AG04450 (cell line): ENCODE measurements at regions not wholly inside any gene's neighbourhood (a gene's known extent, or its start where the extent isn't known, plus 50 kb on each side); places are given as distances from the start of the nearest gene placed in this dataset.
"Not testable (repeated sequence)": the region's sequence is repeated elsewhere in the genome, so short reads cannot be mapped to it uniquely, and the experiment has no call there.

Experiments
- CTCF ChIA-PET: fragments of 300-600, 350-600 bp; formaldehyde crosslinking; extraction: SDS; loops from one replicate; lab custom pipeline; 2022; ENCODE audit warnings: antibody characterized with exemption, inconsistent platforms; lab: Charles Lee
- POLR2A ChIA-PET: fragments of 350-600 bp; formaldehyde crosslinking; extraction: SDS; loops from one replicate; lab custom pipeline; 2021; ENCODE audit warnings: antibody characterized with exemption, inconsistent platforms; lab: Yijun Ruan, JAX
- DNase-seq: peaks from one replicate; pipeline ENCODE4 v3.0.0-alpha.2; 2011; ENCODE audit warnings: low read depth, low spot score
- H3K27ac ChIP-seq: one replicate; pipeline ENCODE4 v1.5.1; 2012; ENCODE audit warnings: low read depth, low read length, control low read depth
- H3K27me3 ChIP-seq: one replicate; pipeline ENCODE4 v1.6.0; 2012; ENCODE audit warnings: low read length; ENCODE audit not compliant: control insufficient read depth, insufficient read depth
- H3K4me3 ChIP-seq: 2 replicates; pipeline ENCODE4 v1.5.1; 2011; ENCODE audit warnings: mild to moderate bottlenecking, low read depth, low read length, control low read depth
- H3K9me3 ChIP-seq: 2 replicates; pipeline ENCODE4 v1.5.1; 2012; ENCODE audit warnings: low read length; ENCODE audit not compliant: control insufficient read depth, insufficient read depth
- CTCF ChIP-seq: IDR thresholded peaks from 2 replicates; pipeline ENCODE4 v1.5.1; 2011; ENCODE audit warnings: low read depth, low read length, control low read depth, inconsistent platforms

- no peak for TF ChIP-seq CTCF
- Histone ChIP-seq H3K27ac (no peak overlapping the region), H3K4me3 (no peak overlapping the region), H3K27me3 (no peaks in the 10 kb centered on the region), H3K9me3 (no peaks in the 10 kb centered on the region)
- ChIA-PET POLR2A (interaction anchor here (0.7 kb wide), 1 partner anchor 18 kb away, joined by 3 read pairs; no protein-coding TSS in a partner anchor), CTCF (no interaction called here)
- no peak for DNase-seq
Observed at GRCh38 chrX:150258463-150259430, 104.4 kb upstream of the MAMLD1 start.

- no peak for DNase-seq
- H3K9me3 ChIP-seq, result no peaks in the 10 kb centered on the region
- H3K27ac ChIP-seq, result no peak overlapping the region
- POLR2A ChIA-PET, result no interaction called here
- H3K4me3 ChIP-seq, result no peak overlapping the region
- H3K27me3 ChIP-seq, result no peaks in the 10 kb centered on the region
- CTCF ChIA-PET, result no interaction called here
- TF ChIP-seq CTCF, result no peak
Observed at GRCh38 chrX:150262456-150262855, 100.7 kb upstream of the MAMLD1 start.

GRCh38 chrX:150268839-150269355 is 94.2 kb upstream of the MAMLD1 start:
- Histone ChIP-seq H3K9me3 (no peaks in the 10 kb centered on the region), H3K27me3 (no peaks in the 10 kb centered on the region), H3K4me3 (no peak overlapping the region), H3K27ac (no peak overlapping the region)
- POLR2A ChIA-PET, result no interaction called here
- no peak for DNase-seq
- CTCF ChIA-PET, result no interaction called here
- no peak for TF ChIP-seq CTCF

- Histone ChIP-seq H3K9me3 (no peaks in the 10 kb centered on the region), H3K27me3 (no peaks in the 10 kb centered on the region), H3K27ac (no peak overlapping the region), H3K4me3 (no peak overlapping the region)
- no peak for TF ChIP-seq CTCF
- CTCF ChIA-PET, result no interaction called here
- POLR2A ChIA-PET, result no interaction called here
- no peak for DNase-seq
Observed at GRCh38 chrX:150269605-150270254, 93.4 kb upstream of the MAMLD1 start.

GRCh38 chrX:150270622-150271021 is 92.5 kb upstream of the MAMLD1 start:
- no peak for DNase-seq
- H3K27me3 ChIP-seq, result no peaks in the 10 kb centered on the region
- no peak overlapping the region for H3K4me3 ChIP-seq
- no peaks in the 10 kb centered on the region for H3K9me3 ChIP-seq
- ChIA-PET POLR2A (no interaction called here), CTCF (no interaction called here)
- no peak overlapping the region for H3K27ac ChIP-seq
- TF ChIP-seq CTCF, result no peak

- CTCF ChIA-PET, H3K4me3 ChIP-seq, POLR2A ChIA-PET, H3K9me3 ChIP-seq, DNase-seq, H3K27me3 ChIP-seq, H3K27ac ChIP-seq: not testable (repeated sequence)
Observed at GRCh38 chrX:150273575-150274294, 89.4 kb upstream of the MAMLD1 start.
